ENCODE measurements at regions not wholly inside any gene's neighbourhood (a gene's known extent, or its start where the extent isn't known, plus 50 kb on each side); places are given as distances from the start of the nearest gene placed in this dataset.

- no peak overlapping the region for H3K4me3 Mint-ChIP-seq (ENCODE audit: unreplicated experiment)
- no peak overlapping the region for H3K27ac Mint-ChIP-seq (ENCODE audit: unreplicated experiment)
- no peak for TF ChIP-seq CTCF (IDR thresholded peaks at IDR 0.05; ENCODE audit: unreplicated experiment)
- DNase-seq (ENCODE audit: low spot score): no peak
- no peaks in the 10 kb centered on the region for H3K9me3 Mint-ChIP-seq (ENCODE audit: unreplicated experiment)
- H3K27me3 Mint-ChIP-seq (ENCODE audit: unreplicated experiment): peaks cover 4% of the 10 kb centered on the region
- no peaks in the 10 kb centered on the region for H3K36me3 Mint-ChIP-seq (ENCODE audit: low read depth, unreplicated experiment)
- H3K4me1 Mint-ChIP-seq (ENCODE audit: unreplicated experiment): no peaks in the 10 kb centered on the region
Observed at GRCh38 chr7:25877802-25878789, 273.9 kb upstream of the NFE2L3 start.

- DNase-seq (ENCODE audit: low spot score): no peak
- H3K4me3 Mint-ChIP-seq (ENCODE audit: unreplicated experiment): no peak overlapping the region
- H3K9me3 Mint-ChIP-seq (ENCODE audit: unreplicated experiment): no peaks in the 10 kb centered on the region
- no peaks in the 10 kb centered on the region for H3K4me1 Mint-ChIP-seq (ENCODE audit: unreplicated experiment)
- TF ChIP-seq CTCF (IDR thresholded peaks at IDR 0.05; ENCODE audit: unreplicated experiment): no peak
- H3K27me3 Mint-ChIP-seq (ENCODE audit: unreplicated experiment): peaks cover 3% of the 10 kb centered on the region
- H3K36me3 Mint-ChIP-seq (ENCODE audit: low read depth, unreplicated experiment): no peaks in the 10 kb centered on the region
- H3K27ac Mint-ChIP-seq (ENCODE audit: unreplicated experiment): no peak overlapping the region
Observed at GRCh38 chr7:25879799-25880198, 272.2 kb upstream of the NFE2L3 start.

GRCh38 chr7:25881317-25882037, 270.5 kb upstream of the NFE2L3 start:
- Mint-ChIP-seq H3K4me3 (ENCODE audit: unreplicated experiment) (no peak overlapping the region), H3K27ac (ENCODE audit: unreplicated experiment) (no peak overlapping the region), H3K36me3 (ENCODE audit: low read depth, unreplicated experiment) (no peaks in the 10 kb centered on the region), H3K4me1 (ENCODE audit: unreplicated experiment) (no peaks in the 10 kb centered on the region), H3K27me3 (ENCODE audit: unreplicated experiment) (peaks cover 3% of the 10 kb centered on the region), H3K9me3 (ENCODE audit: unreplicated experiment) (no peaks in the 10 kb centered on the region)
- DNase-seq (ENCODE audit: low spot score): no peak
- TF ChIP-seq CTCF (IDR thresholded peaks at IDR 0.05; ENCODE audit: unreplicated experiment): no peak

GRCh38 chr7:25882151-25882773, 269.7 kb upstream of the NFE2L3 start:
- no peaks in the 10 kb centered on the region for H3K36me3 Mint-ChIP-seq (ENCODE audit: low read depth, unreplicated experiment)
- no peak for TF ChIP-seq CTCF (IDR thresholded peaks at IDR 0.05; ENCODE audit: unreplicated experiment)
- H3K27ac Mint-ChIP-seq (ENCODE audit: unreplicated experiment): no peak overlapping the region
- DNase-seq (ENCODE audit: low spot score): no peak
- H3K4me3 Mint-ChIP-seq (ENCODE audit: unreplicated experiment): no peak overlapping the region
- no peaks in the 10 kb centered on the region for H3K9me3 Mint-ChIP-seq (ENCODE audit: unreplicated experiment)
- H3K4me1 Mint-ChIP-seq (ENCODE audit: unreplicated experiment): no peaks in the 10 kb centered on the region
- peaks cover 3% of the 10 kb centered on the region for H3K27me3 Mint-ChIP-seq (ENCODE audit: unreplicated experiment)
